GM03348 (cell line): ENCODE measurements at regions not wholly inside any gene's neighbourhood (a gene's known extent, or its start where the extent isn't known, plus 50 kb on each side); places are given as distances from the start of the nearest gene placed in this dataset.

ENCODE experiments used
- DNase-seq: peaks from one replicate; pipeline ENCODE4 v3.0.0; 2012; ENCODE audit warnings: low spot score

DNA sequence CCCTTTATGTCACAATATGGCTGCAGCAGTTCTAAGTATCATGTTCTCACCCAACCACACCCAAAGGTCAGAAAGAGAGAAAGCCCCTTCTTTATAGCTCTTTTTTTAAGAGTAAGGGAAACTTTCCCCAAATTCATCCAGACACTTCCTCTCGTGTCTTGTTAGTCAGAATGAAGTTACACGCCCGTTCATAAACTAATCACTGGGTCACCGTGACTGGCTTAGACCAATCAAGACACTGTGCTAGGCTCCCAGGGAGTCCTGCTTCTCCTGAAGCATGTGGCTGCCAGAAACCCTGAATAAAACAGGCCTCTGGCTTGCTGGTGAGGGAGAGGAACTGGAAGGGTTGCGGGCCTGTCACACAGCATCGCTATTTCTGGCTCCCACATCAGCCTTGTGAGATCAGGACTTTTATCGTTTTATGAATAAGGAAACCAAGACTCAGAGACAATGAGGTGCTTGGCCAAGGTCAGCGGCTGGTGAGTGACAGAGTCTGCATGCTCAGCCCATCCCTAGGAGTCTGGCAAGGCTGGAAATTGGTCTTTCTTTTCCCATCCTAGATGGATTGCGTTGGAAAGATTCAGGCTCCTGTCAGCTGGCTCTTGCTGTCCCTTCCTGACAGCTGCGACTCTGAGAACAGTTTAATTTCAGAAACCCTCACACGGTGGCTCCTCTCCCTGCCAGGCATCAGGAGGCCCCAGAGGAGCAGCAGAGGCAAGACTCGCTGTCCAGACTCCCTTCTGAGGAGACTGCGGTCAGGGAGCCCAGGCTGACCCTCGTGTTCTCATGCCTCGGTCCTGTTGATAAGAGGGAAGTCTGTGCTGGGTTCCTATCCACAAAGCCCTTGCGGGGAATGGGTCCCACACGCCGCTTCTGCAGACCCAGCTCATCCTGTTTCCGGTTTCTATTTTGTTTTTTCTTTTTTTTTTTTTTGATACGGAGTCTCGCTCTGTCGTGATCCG is 104.5 kb upstream of the TAF1B start:
- peak; percentile 24 for DNase-seq

GRCh38 chr2:9739531-9739964 is 103.7 kb upstream of the TAF1B start:
- peak; percentile 27 for DNase-seq

GRCh38 chr2:9740382-9741073 is 102.7 kb upstream of the TAF1B start:
- peak; percentile 70 for DNase-seq

- peak; percentile 23 for DNase-seq
Observed at GRCh38 chr2:9741110-9741509, 102.2 kb upstream of the TAF1B start.

- DNase-seq: no peak
Observed at GRCh38 chr2:9742601-9743000, 100.7 kb upstream of the TAF1B start.

DNA sequence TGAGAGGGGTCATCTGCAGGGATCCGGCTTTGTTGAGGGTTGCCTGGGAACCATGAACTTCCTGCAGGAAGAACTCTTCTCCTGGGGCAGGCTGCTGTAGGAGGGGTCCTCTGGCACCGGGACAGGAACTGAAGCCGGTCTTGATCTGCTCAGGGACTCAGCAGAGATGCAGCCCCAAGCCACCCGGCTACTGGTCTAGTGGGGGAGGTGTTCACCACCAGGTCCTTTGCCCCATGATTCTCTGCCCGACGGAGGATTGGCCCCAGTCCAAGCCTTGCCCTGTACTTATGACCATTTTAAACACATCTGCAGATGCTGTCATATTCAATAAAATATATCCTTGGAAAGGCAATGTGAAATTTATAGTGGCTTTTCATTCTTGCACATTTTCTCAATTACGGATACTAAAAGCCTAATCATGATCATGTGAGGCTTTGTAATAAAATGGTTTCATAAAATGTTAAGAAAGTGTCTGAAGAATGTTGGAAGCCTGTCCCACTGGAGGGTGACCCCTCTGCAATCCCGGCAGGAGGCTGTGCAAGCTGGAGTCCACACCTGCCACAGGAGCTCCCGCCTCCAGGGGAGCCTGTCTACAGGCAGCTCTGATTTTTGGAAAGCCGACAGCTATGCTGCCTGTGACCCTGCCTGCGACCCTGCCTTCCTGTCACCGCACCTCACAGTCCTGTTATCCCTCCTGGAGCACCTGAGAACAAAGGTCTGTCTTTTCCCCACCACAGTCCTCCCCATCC is 98.8 kb upstream of the TAF1B start:
- DNase-seq: peak; percentile 27

DNA sequence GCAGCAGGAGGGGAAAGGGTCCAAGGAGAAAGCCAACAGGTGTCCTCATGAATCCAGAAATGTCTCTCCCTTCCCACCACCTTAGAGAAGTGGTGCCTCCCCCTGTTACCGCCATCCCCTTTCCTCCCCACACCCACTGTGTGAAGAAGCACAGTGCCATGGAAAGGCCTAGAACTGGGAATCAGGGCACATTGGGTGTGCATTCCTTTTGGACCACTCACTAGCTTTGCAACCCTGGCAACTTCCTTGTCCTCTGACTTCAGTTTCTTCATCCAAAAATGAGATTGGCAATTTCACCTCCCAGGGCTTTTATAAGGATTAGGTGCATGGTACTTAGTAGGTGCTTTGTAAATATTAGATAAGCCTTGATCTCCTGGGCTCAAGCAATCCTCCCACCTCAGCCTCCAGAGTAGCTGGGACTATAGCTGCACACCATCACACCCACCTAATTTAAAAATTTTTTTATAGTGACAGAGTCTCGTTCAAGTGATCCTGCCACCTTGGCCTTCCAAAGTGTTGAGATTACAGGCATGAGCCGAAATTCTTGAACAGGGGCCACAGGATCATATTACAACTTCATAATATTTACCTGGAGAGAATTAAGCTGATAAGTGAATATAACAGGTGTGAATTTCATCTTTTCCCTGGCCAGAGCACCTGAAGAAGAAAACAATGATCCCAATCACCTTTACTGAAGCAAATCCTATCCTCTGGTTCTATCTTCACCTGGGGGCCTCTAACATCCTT is 97.9 kb upstream of the TAF1B start:
- peak; percentile 61 for DNase-seq

- DNase-seq: no peak
Observed at GRCh38 chr2:9747396-9747795, 95.9 kb upstream of the TAF1B start.

DNA sequence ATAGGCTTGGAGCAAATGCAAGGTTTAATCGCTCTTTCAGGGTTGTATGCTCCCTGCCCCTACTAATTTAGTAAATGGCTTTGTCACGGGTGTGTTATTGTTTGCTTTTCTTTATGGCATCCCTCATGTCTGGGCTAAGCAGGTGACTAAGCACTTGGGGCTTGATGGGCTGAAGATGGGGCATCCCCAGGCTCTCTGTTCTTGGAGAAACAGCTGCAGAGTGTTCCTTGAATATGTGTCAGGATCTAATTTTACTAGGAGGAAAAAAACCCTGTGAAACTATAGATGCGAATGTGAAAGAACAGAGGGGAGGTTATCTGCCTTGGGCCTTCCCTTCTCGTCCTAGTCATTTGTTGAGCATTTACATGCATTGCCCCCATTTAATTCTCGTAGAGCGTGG is 94.7 kb upstream of the TAF1B start:
- DNase-seq: no peak

- no peak for DNase-seq
Observed at GRCh38 chr2:9749546-9750223, 93.6 kb upstream of the TAF1B start.

DNA sequence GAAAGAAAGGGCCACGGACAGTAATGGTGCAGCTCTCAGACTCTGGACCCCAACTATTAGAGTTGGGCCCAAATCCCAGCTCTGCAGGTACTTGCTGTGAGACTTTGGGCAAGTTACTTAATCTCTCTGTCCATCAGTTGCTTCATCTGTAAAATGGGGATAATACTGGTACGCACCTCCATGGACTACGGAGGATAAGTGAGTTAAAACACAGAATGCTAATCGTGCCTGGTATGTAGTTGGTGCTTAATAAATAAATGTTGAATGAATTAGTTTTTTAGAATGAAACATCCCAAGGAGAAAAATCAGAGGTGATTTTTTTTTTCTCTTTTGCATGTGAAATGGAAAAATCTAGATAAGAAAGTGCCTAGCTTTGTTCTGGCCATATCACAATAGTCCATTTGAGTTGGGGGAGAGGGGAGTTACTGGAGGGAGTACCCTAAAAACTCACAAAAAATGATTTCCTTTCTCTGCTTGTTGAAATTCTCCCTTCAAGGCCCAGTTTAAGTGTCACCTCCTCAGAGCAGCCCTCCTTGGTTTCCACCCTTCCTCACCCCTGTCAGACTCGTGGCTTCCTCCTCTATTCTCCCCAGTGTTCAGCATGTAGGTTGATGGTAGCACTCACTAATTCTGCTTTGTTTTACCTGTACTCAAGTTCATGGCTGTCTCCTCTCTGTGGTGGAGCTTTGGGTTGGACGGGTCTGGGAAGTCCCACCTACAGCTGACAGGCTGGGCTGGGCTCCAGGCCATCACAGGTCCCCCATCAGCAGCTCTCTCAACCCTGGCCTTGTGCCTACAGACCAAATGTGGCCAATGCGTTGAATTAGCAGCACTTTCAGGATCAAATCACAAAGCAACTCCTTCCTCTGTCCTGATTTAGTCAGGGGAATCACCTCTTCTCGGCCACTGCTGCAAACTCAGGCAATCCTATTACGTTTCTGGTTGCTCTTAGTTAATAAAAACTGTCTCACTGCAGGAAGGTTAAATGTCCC is 92.8 kb upstream of the TAF1B start:
- no peak for DNase-seq

GRCh38 chr2:9751831-9752230 is 91.4 kb upstream of the TAF1B start:
- DNase-seq: no peak

GRCh38 chr2:9752441-9753275 is 90.6 kb upstream of the TAF1B start:
- DNase-seq: peak; percentile 87

- DNase-seq: peak; percentile 90
Observed at GRCh38 chr2:9753276-9753600, 90.0 kb upstream of the TAF1B start.

DNA sequence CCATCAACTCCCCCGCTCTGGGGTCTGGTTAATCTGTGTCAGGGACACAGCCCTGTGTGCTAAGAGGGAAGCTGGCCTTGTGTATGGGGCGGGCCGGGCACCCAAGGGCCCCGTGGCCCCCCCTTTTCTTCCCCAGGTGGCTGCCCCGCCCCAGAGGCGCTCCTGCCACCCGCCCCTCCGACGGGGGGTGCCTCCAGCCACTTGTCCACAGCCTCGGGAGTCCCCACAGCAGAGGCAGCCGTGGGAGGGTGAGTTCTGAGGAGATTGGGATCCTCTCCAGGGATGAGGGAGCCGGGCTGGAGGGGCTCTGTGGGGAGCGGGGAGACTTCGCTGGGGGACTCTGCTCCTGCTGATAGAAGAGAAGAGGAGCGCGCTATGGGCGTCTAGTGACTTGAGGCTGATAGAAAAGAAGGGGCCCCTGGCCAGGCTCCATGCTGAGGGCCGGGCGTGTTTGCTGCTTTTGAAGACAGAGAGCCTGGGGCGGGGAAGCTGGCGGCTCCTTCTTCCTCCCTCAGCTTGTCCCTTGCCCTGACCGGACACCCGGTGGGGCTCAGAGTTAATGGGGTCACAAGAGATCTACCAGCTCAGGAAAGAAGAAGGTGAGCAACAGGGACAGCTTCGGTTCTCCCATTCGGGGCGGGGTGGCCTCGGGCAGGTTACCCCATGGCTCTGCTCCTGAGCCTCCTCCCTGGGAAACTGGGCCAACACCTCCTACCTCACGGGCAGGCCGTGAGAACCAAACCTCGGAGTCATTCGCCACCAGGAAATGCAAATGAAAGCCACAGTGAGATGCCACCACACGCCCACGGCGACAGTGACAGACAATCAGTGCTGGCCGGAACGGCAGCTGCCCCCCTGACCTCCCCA is 89.4 kb upstream of the TAF1B start:
- DNase-seq: no peak

GRCh38 chr2:9754532-9754887 is 88.8 kb upstream of the TAF1B start:
- DNase-seq: no peak

- DNase-seq: no peak
Observed at GRCh38 chr2:9755008-9755407, 88.3 kb upstream of the TAF1B start.

- DNase-seq: no peak
Observed at GRCh38 chr2:9755638-9756037, 87.6 kb upstream of the TAF1B start.
